ENCODE measurements at regions not wholly inside any gene's neighbourhood (a gene's known extent, or its start where the extent isn't known, plus 50 kb on each side); places are given as distances from the start of the nearest gene placed in this dataset.

DNA sequence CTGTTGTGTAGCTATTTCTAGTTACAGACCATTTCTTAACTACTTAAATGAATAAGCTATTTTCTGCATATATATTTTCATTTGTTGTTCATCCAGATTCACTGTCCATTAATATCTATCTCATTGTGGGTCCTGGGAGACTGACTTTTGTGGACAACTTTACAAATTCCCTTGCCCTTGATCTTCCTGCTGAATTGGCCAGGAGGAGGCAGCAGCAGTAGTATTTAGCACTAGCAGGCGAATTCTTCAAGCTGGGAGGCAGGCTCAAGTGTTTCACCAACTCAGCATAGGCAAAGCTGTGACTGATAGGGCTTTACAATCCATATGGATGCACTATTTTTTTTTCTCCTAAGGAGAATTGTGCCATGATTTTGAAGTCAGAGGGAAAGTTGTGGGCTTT is 461.0 kb upstream of the NRG3 start:
- dilution Hi-C loops (cut with HindIII; ENCODE audit: low sequenced_read_pairs, unreplicated experiment), result no loop called here
- Histone ChIP-seq H3K56ac (ENCODE audit: extremely low read depth, insufficient read depth, low read length) (no peak overlapping the region), H4K91ac (ENCODE audit: insufficient read depth, low read depth, low read length) (no peak overlapping the region), H3K27ac (ENCODE audit: insufficient read depth, low read length) (no peak overlapping the region), H4K8ac (ENCODE audit: low read depth in 2 of 2, low read length in 2 of 2) (no peak overlapping the region), H3K4me1 (ENCODE audit: control insufficient read depth, insufficient read depth, low read length) (no peaks in the 10 kb centered on the region), H3K9me3 (ENCODE audit: control insufficient read depth, insufficient read depth, low read length) (no peaks in the 10 kb centered on the region), H4K20me1 (ENCODE audit: insufficient read depth, low read length) (no peaks in the 10 kb centered on the region), H2AFZ (replicated peaks; ENCODE audit: low read length, poor library complexity) (no peak overlapping the region), H2BK5ac (ENCODE audit: low read depth, low read length, poor library complexity, severe bottlenecking) (no peak overlapping the region), H2BK120ac (ENCODE audit: low read depth, low read length) (no peak overlapping the region), H3K36me3 (ENCODE audit: control insufficient read depth, insufficient read depth, low read length) (no peaks in the 10 kb centered on the region), H3K79me1 (ENCODE audit: low read depth in 1 of 2, low read length in 2 of 2) (no peaks in the 10 kb centered on the region), H4K5ac (ENCODE audit: low read depth, low read length) (no peak overlapping the region), H3K4me2 (ENCODE audit: low read depth, low read length) (no peak overlapping the region), H3K4me3 (ENCODE audit: insufficient read depth, low read depth, low read length) (no peak overlapping the region), H2AK9ac (replicated peaks; ENCODE audit: low read depth, low read length, poor library complexity) (no peak overlapping the region), H3K18ac (ENCODE audit: low read depth, low read length) (no peak overlapping the region), H3K14ac (replicated peaks; ENCODE audit: low read depth, low read length) (no peak overlapping the region), H2AK5ac (ENCODE audit: low read depth, low read length) (no peak overlapping the region), H2BK15ac (ENCODE audit: low read depth, low read length) (no peak overlapping the region), H3K27me3 (ENCODE audit: control insufficient read depth, insufficient read depth, low read length) (no peaks in the 10 kb centered on the region), H3K9me1 (ENCODE audit: insufficient read depth, low read length) (no peaks in the 10 kb centered on the region), H3K9ac (ENCODE audit: low read depth, low read length) (no peak overlapping the region), H3K4ac (ENCODE audit: low read depth, low read length) (no peak overlapping the region), H3K23ac (ENCODE audit: low read depth, low read length) (no peak overlapping the region), H2BK20ac (ENCODE audit: low read depth, low read length) (no peak overlapping the region)
- in situ Hi-C loops (cut with MboI; ENCODE audit: low sequenced_read_pairs), result no loop called here
- DNase-seq (no peak), ATAC-seq (ENCODE audit: low read depth) (no peak)
- no TSS peak for BruUV-seq (replicated peaks)
- WGBS, 2 experiments (ENCODE audit: extremely low coverage in 2 of 2, insufficient read length in 1 of 2), result no CpG with 5 or more reads among the region's 1 CpG
- TF ChIP-seq SMC3 (IDR thresholded peaks at IDR 0.05; ENCODE audit: low read depth, low read length) (no peak), MAZ (IDR thresholded peaks at IDR 0.05; ENCODE audit: borderline replicate concordance, low read depth, low read length) (no peak), RFX5 (IDR thresholded peaks at IDR 0.05; ENCODE audit: low read depth, low read length) (no peak), ELK1 (IDR thresholded peaks at IDR 0.05; ENCODE audit: borderline replicate concordance, low read depth, low read length) (no peak), USF2 (IDR thresholded peaks at IDR 0.05; ENCODE audit: low read depth, low read length) (no peak), BHLHE40 (IDR thresholded peaks at IDR 0.05; ENCODE audit: low read depth, low read length) (no peak), NFE2L2 (IDR thresholded peaks at IDR 0.05; ENCODE audit: low read depth, low read length) (no peak), POLR2A (IDR thresholded peaks at IDR 0.05; ENCODE audit: low read depth, low read length) (no peak), CEBPB (IDR thresholded peaks at IDR 0.05; ENCODE audit: low read depth, low read length) (no peak)
- intact Hi-C loops (cut with micrococcal nuclease), result no loop called here
- POLR2A ChIA-PET (ENCODE audit: unreplicated experiment), result no interaction called here
- CTCF ChIA-PET, result no interaction called here

Measured in IMR-90 (cell line).